Posterior cingulate gyrus (tissue), 11 donors: ENCODE measurements at regions not wholly inside any gene's neighbourhood (a gene's known extent, or its start where the extent isn't known, plus 50 kb on each side); places are given as distances from the start of the nearest gene placed in this dataset.
A peak's percentile ranks its signal among the peaks of the same experiment; 100 is the strongest.

Experiments
- DNase-seq, 10 donors: peaks; one replicate each; pipeline versions ENCODE4 v3.0.0 to v3.0.0-alpha.2; 2020 to 2021; ENCODE audit warnings: mixed read lengths in 3 of 10
- intact Hi-C: fragments of 100-400 bp; cut with DNase I; formaldehyde crosslinking; loops from one replicate; pipeline ENCODE4 v1.15.1; 2023

DNA sequence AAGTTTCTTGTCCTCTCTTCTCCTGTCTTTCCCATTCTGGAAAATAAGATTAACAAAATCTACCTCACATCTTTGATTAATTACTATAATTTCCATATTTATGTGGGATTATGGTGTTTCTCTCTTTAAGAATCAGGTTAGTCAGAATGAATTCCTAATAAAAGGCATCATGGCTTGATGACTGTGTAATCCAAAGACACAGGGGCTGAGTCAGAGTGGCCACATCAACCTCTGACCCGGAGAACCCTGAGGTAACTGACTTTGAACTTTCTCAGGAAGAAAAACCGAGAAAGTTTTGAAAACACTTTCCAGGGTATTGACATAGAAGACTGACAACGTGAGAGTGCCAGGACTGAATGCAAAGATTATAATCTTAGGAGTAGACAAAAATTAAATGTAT is 170.3 kb upstream of the MCTP2 start:
- DNase-seq, result no peak
- intact Hi-C loops, result no loop called here

DNA sequence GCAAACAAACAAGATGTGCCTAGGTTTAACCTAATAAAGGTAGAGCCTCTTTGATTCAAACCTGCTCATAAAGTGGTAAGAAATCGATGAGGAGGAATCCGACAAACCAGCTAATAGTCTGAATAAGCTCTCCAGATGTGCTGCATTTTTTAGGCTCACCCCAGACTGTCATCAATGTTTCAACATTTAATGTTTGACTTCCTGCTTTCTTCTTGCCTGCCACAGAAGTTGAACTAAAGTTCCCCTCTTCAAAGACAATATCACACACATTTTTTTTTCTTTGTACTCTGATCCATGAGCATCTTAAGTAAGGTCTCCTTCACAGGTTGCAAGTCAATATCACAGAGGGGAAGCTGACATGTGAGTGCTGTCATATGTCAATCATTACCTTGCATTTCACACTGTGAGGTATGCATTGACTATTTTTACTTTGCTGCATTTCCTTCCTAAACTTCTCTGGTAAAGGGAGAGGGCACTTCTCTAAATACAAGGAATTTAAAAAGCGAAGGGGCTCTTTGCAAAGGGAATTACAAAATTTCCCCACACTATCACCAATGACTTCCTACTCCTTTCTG is 172.3 kb upstream of the MCTP2 start:
- intact Hi-C loops, result no loop called here
- DNase-seq, result no peak

GRCh38 chr15:94057305-94057704 is 174.1 kb upstream of the MCTP2 start:
- intact Hi-C loops, result no loop called here
- DNase-seq, result no peak

DNA sequence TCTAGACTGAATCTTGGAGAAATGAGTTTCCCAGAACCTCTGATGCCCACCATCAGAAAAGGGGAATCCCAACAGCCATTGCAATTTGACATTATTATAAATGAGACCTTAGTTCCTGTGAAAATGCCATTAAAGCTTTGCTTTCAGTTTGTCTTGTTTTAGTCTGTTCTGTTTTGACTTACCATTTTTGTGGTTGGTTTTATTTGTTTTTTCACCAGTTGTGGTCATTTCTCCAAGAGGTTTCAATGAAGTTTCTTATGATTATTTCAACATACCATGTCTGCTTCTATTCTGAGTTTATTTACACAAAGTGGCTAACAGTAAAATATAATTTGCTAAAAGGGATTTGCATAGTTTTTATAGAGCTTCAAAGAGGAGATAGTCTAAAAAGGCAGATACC is 175.0 kb upstream of the MCTP2 start:
- intact Hi-C loops, result no loop called here
- DNase-seq, result no peak

DNA sequence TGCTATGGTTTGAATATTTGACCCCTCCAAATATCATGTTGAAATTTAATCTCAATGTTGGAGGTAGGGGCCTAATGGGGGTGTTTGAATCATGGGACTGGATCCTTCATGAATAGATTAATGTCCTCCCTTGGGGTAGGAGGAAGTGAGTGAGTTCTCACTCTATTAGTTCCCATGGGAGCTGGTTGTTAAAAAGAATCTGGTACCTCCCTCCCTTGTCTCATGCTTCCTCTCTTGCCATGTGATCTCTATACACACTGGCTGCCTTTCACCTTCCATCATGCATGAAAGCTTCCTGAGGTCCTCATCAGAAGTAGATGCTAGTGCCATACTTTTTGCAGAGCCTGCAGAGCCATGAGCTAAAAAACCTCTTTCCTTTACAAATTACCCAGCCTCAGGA is 177.7 kb upstream of the MCTP2 start:
- DNase-seq, result no peak
- intact Hi-C loops, result no loop called here

- intact Hi-C loops, result no loop called here
- no peak for DNase-seq
These were observed 178.7 kb upstream of the MCTP2 start for GRCh38 chr15:94052711-94053110.

- no peak for DNase-seq
- intact Hi-C loops, result no loop called here
These were observed 183.8 kb upstream of the MCTP2 start for GRCh38 chr15:94047566-94047965.

GRCh38 chr15:94042180-94042928 is 189.0 kb upstream of the MCTP2 start:
- intact Hi-C loops, result no loop called here
- DNase-seq, result no peak

DNA sequence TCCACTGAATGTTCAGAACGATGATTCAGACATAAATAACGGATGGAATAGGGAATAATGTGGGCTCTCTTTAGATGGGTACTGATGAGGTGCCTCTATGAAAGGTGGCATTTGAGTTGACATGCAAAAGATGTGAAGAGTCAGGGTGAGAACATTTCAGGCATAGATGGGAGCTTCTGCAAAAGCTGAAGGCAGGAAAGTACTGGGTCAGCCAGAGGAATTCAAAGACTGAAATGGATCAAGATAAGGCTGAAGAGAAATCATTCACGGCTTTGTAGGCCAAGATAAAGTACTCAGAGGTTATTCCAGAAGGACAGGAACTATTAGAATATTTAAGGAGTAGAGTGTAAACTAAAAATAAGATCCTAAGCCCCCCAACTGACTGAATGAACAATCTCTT is 189.6 kb upstream of the MCTP2 start:
- intact Hi-C loops, result no loop called here
- DNase-seq, result no peak

- DNase-seq, result no peak
- intact Hi-C loops, result no loop called here
These were observed 190.7 kb upstream of the MCTP2 start for GRCh38 chr15:94040541-94041248.

DNA sequence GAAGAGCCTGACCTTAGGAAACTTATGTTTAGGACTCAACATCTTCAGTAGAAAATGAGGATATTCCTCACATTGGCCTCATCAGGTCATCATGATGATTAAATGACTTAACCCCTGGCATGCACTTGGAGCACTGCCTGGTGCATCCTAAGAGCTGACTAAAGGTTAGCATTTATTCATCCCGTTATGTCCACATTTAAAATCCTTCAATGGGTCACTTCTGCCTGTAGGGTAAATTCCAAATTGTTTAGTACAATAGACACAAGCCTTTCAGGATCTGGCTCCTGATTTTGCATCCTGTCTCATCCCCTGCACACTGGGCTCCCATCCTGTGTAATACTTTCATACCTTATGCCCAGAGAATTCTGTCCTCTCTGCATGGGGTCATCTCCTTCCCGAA is 195.2 kb upstream of the MCTP2 start:
- DNase-seq, result no peak
- intact Hi-C loops, result no loop called here

DNA sequence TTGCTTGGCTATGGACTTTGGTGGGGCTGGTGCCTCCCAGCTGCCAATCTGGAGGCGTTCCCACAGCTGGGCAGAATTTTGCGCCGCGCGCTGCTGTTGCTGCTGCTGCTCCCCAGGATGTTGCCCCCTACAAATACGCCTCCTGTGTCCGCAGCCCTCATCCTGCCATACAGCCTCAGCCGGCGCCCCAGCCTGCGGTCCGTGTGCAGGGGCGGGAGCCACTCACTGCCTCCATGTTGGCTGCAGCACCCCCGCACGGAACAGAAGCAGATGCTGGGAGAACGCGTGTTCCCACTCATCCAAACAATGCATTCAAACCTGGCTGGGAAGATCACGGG is 197.7 kb upstream of the MCTP2 start:
- intact Hi-C loops, result no loop called here
- peak in 1 of 10 donors; percentile 41 for DNase-seq

GRCh38 chr15:94033014-94033682 is 198.2 kb upstream of the MCTP2 start:
- no peak for DNase-seq
- intact Hi-C loops, result no loop called here

DNA sequence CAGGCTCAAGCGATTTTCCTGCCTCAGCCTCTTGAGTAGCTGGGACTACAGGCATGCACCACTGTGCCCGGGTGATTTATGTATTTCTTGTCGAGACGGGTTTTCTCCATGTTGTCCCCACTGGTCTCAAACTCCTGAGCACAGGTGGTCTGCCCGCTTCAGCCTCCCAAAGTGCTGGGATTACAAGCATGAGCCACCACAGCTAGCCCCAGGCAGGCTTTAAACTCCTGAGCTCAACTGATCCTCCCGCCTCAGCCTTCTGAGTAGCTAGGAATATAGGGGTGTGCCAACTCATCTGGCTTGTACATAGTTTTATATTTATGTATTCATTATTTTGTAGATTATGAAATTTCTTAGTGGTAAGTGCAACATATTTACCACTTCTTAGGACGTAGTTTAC is 198.8 kb upstream of the MCTP2 start:
- no peak for DNase-seq
- intact Hi-C loops, result no loop called here

GRCh38 chr15:94031072-94031471 is 200.3 kb upstream of the MCTP2 start:
- DNase-seq, result no peak
- intact Hi-C loops, result no loop called here

DNA sequence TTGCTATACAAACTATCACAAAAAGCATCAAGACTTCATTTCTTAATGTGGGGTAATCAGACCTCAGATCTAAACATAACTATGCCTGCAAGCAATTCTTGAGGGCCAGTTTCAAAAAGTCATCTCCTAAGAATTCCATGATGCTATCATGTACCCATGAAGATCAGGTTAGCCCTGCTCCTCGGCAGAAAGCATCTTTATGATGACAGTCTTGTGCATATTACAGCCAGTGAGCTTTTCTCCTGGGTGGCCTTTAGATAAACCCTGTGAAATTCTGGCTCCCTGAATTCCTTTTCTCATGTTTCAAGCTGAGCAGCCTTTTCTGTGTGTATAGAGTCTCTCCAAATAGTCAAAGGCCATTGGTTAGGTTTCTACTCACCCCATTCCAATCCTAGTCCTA is 201.9 kb upstream of the MCTP2 start:
- intact Hi-C loops, result no loop called here
- DNase-seq, result no peak

GRCh38 chr15:94028809-94029208 is 202.6 kb upstream of the MCTP2 start:
- intact Hi-C loops, result no loop called here
- DNase-seq, result no peak

DNA sequence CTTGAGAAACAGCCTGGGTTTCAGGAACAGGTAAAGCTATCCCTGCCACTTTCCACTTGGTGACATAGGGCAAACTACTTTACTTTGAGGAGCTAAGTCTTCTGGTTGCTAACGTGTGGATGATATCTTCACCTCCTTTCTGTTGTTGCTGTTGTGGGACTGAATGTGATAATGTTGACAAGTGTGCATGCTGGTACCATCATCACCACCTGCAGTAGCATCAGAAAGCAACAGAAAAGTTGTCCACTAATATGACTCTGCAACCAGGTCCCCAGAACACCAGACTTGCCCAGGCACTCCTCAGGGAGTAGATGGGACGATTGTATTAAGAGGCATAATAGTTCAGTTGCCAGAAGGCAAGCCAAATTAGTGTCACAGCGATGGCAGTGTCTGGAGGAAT is 203.2 kb upstream of the MCTP2 start:
- no peak for DNase-seq
- intact Hi-C loops, result no loop called here

GRCh38 chr15:94027581-94027980 is 203.8 kb upstream of the MCTP2 start:
- DNase-seq, result no peak
- intact Hi-C loops, result no loop called here

- intact Hi-C loops, result no loop called here
- no peak for DNase-seq
These were observed 204.7 kb upstream of the MCTP2 start for GRCh38 chr15:94026458-94027304.

- intact Hi-C loops, result no loop called here
- DNase-seq, result peak in 3 of 10 donors; percentile 13 to 20 (median 18)
These were observed 207.8 kb upstream of the MCTP2 start for GRCh38 chr15:94023531-94023930.
